ENCODE measurements at regions not wholly inside any gene's neighbourhood (a gene's known extent, or its start where the extent isn't known, plus 50 kb on each side); places are given as distances from the start of the nearest gene placed in this dataset.
"Not testable (repeated sequence)": the region's sequence is repeated elsewhere in the genome, so short reads cannot be mapped to it uniquely, and the experiment has no call there.

GRCh38 chr19:28374971-28375370, 838.0 kb downstream of the UQCRFS1 start:
- DNase-seq (ENCODE audit: low spot score): no peak

DNA sequence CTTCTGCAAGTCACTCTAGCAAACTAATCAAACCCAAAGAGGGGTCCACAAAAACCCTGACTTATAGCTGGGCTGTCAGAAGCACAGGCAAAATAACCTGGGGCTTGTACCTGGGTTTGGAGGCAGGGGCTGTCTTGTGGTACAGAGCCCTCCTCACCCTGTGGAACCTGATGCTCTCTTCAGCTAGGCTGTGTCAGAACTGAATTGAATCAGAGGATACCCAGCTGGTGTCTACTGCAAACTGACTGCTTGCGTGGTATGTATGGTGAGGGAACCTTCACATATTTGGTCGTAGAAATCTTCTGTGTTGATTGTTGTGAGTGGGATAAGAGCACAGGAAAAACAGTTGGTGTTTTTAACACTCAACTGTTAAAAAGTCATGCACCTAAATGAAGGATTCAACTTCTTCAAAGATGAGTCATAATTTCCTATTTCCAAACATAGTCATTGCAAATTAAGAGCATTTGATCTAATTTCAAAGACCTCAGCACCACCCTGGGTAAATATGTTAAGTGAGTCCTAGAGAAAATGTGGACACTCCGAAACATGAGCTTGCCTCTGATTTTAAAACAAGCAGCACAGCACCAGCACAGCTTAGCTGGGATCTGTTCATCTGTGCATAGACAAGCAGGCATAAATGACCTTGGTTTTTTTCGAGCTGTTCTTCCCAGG, 840.2 kb downstream of the UQCRFS1 start:
- no peak for DNase-seq (ENCODE audit: low spot score)

DNA sequence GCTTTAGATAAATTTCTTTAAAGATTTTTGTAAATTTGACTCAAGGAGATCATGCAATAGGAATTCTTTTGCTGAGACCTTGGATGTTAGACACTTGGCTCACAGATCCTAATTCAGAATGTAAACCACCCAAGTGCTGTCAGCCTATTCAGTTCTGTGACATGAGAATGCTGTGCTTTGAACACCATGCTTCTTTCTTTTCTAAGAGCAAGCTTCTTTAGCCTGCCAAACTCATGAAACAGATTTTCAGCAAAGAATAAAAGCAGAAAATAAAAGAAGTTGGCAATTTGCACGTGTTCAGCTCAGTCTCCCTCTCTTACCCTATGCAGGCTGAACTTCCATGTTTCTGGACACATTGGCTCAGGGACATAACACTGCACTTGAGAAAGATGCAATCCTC, 845.8 kb downstream of the UQCRFS1 start:
- DNase-seq (ENCODE audit: low spot score): no peak

- no peak for DNase-seq (ENCODE audit: low spot score)
Observed at GRCh38 chr19:28363254-28363653, 849.7 kb downstream of the UQCRFS1 start.

DNA sequence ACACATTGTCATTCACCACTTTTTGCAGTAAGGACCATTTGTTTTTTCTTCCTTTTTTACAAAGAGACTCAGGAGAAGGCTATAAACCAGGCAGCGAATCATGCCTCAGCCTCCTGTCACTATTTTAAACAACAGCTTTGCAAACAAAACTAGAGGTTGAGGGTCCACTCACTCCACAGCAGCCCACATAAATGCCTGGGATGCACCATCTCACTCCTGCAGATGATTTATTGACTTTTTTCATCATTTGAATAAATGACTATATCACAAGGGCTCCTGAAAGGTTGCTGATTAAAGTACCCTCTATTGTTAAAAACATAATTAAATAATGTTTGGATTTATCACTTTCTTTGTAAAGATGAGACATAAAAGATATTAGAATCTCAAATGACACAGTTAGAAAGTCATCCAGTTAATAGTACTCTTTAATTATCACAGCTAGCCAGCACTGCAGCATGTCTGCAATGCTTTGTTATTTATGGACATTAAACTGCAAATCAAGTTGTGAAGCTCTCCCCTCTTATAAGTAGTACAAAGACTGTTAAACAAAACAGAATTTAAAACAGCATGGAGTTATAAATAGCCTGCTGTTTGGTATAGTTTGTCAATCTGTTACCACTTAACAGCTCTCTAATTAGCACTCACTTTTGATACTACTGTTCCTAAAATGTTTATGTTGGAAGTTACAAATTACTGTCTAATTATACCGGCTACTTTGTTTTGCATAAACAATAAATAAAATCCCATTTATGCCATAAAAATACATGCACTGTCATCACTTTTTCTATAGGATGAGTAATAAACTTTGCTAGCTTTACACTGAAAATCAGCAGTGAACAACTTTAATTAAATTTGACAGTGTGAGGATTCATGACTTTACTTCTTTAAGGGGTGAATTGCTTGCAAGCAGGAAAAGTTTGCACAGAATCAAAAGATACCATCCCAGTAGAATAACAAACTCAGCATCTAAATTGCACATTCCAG, 853.2 kb downstream of the UQCRFS1 start:
- no peak for DNase-seq (ENCODE audit: low spot score)

GRCh38 chr19:28358633-28359032, 854.3 kb downstream of the UQCRFS1 start:
- no peak for DNase-seq (ENCODE audit: low spot score)

DNA sequence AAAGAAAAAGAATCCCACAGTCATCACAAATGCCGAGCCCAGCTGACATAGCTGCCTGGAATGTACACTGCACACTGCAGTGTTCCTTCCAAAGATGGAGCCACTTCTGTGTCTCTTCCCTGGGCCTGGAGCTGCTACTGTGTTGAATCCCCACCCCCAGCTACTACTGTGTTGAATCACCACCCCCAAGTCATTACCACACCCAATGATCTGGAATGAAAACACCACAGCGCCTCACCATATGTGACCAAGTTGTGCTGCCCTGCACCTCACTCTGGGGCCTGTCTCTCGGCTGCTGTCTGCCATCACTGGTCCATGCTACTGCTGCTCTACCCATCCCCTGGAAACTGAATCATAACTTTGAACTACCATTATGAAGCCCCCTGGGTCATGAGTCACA, 861.2 kb downstream of the UQCRFS1 start:
- no peak for DNase-seq (ENCODE audit: low spot score)

DNA sequence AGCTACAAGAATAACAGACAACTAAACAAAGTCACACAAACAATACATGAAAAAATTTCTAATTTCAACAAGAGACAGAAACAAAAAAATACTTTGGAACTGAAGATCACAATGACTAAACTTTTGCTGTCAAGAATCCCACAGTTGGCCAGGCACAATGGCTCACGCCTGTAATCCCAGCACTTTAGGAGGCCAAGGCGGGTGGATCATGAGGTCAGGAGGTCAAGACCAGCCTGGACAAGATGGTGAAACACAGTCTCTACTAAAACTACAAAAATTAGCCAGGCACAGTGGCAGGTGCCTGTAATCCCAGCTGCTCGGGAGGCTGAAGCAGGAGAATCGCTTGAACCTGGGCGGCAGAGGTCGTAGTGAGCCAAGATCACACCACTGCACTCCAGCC, 861.6 kb downstream of the UQCRFS1 start:
- DNase-seq (ENCODE audit: low spot score): not testable (repeated sequence)

- no peak for DNase-seq (ENCODE audit: low spot score)
Observed at GRCh38 chr19:28350673-28351072, 862.3 kb downstream of the UQCRFS1 start.

DNA sequence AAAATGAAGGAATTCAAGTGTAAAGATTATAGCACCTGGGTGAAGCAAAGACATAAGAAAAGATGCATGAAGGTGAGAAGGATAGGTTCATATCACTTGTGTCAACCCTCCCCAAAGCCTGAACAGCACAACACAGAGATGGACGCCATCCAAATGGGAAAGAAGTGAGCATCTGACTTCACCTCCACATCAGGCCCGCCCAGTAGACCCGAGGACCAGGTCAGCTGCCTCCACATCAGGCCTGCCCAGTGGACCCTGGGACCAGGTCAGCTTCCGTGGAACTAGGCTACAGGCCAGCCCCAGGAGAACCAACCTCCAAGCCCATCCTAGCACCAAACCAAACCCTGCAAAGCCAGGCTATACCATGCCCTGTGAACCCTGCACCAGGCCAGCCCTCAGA, 862.9 kb downstream of the UQCRFS1 start:
- no peak for DNase-seq (ENCODE audit: low spot score)

GRCh38 chr19:28349604-28350003, 863.3 kb downstream of the UQCRFS1 start:
- DNase-seq (ENCODE audit: low spot score): no peak

GRCh38 chr19:28345811-28346210, 867.1 kb downstream of the UQCRFS1 start:
- DNase-seq (ENCODE audit: low spot score): no peak

DNA sequence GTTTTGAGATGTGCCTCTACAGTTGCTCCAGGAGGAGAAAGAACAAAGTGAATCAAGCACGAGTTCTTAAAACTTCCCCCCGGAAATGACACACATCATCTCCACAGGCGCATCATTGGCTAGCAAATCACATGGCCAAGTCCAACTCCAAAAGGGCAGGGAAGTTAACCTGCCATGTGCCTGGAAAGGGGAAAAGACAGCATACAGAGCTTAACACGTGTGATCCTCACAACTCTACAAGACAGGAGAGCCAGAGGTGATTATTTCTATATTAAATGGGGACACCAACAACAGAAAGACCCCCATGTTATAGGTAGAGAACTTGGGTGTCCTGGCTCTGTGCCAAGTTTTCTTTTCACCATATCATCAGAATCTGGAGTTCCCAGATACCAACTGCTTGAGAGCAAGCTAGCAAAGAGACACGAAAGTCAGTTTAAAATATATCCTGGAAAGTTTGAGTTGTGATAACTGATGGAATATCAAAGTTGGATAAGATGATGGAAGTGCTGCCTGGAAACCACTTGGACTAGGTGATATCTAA, 871.1 kb downstream of the UQCRFS1 start:
- no peak for DNase-seq (ENCODE audit: low spot score)

GRCh38 chr19:28334419-28334818, 878.5 kb downstream of the UQCRFS1 start:
- no peak for DNase-seq (ENCODE audit: low spot score)

- no peak for DNase-seq (ENCODE audit: low spot score)
Observed at GRCh38 chr19:28333909-28334308, 879.0 kb downstream of the UQCRFS1 start.

GRCh38 chr19:28332886-28333285, 880.1 kb downstream of the UQCRFS1 start:
- DNase-seq (ENCODE audit: low spot score): no peak

DNA sequence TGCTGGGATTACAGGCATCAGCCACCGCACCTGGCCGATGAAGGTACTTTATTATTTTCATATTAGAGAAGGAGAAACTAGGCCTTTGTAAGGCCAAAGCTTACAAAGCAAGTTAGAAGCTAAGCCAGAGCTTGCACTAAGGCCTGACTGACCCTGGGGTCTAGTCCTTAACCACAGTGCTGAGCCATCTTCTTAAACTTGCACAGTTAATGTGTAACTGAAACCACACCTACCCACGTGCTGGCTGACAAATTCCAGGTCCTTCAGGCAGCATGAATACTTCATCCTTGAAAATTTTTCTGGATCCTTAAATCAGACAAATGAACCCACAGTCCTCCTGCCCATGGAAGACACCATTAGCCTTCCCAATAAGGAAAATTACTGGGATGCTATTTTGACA, 880.6 kb downstream of the UQCRFS1 start:
- DNase-seq (ENCODE audit: low spot score): no peak

GRCh38 chr19:28331596-28331995, 881.4 kb downstream of the UQCRFS1 start:
- DNase-seq (ENCODE audit: low spot score): no peak

DNA sequence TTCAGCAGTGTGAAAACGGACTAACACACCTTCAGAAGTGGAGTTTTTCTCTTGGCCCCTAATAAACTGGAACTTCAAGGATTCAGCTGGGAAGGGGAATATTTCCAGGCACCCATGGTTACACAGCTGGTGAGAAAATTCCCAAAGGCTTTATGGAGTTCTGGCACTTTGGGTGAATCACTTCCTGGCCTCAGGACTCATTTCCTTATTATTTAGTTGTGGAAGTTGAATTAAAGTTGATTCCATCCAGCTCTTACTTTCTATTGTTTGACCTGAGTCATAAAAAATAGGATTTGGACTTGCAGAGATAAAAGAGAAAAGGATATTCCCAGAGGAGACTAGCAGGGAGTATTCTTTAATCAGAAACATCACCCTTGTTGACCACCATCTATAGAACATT, 882.1 kb downstream of the UQCRFS1 start:
- no peak for DNase-seq (ENCODE audit: low spot score)

GRCh38 chr19:28329429-28329828, 883.5 kb downstream of the UQCRFS1 start:
- DNase-seq (ENCODE audit: low spot score): no peak

- no peak for DNase-seq (ENCODE audit: low spot score)
Observed at GRCh38 chr19:28327905-28328304, 885.0 kb downstream of the UQCRFS1 start.

GRCh38 chr19:28326746-28327145, 886.2 kb downstream of the UQCRFS1 start:
- no peak for DNase-seq (ENCODE audit: low spot score)

All from iPS-NIHi11 (cell line).